ENCODE measurements at regions not wholly inside any gene's neighbourhood (a gene's known extent, or its start where the extent isn't known, plus 50 kb on each side); places are given as distances from the start of the nearest gene placed in this dataset.
A peak's percentile ranks its signal among the peaks of the same experiment; 100 is the strongest.

DNA sequence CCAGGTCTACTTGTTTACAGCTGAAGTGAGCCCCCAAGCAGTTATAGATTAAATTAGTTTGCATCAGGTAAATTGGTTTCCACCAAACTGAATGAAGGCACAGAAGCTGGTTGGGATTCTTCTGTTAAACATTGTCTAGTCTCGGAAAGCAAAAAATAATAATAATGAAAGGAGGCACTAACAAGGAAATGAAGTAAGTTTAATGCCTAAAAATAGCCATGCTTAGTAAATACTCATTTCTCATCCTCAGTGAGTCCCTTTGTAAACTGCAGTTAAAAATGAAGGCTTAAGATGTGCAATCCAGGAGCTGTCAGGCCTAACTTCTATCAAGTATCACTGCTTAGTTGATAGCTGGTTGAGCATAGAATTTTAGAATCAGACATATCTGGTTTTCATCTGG is 113.5 kb downstream of the BTG1 start:
- no peak overlapping the region for H3K27ac ChIP-seq
- ChIA-PET CTCF (no interaction called here), POLR2A (ENCODE audit: low non-redundant PET) (no interaction called here)
- DNase-seq (ENCODE audit: low spot score) = no peak
- TF ChIP-seq, protein P1, sequence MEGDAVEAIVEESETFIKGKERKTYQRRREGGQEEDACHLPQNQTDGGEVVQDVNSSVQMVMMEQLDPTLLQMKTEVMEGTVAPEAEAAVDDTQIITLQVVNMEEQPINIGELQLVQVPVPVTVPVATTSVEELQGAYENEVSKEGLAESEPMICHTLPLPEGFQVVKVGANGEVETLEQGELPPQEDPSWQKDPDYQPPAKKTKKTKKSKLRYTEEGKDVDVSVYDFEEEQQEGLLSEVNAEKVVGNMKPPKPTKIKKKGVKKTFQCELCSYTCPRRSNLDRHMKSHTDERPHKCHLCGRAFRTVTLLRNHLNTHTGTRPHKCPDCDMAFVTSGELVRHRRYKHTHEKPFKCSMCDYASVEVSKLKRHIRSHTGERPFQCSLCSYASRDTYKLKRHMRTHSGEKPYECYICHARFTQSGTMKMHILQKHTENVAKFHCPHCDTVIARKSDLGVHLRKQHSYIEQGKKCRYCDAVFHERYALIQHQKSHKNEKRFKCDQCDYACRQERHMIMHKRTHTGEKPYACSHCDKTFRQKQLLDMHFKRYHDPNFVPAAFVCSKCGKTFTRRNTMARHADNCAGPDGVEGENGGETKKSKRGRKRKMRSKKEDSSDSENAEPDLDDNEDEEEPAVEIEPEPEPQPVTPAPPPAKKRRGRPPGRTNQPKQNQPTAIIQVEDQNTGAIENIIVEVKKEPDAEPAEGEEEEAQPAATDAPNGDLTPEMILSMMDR (conservative IDR thresholded peaks at IDR 0.05; ENCODE audit: low read depth) = no peak

DNA sequence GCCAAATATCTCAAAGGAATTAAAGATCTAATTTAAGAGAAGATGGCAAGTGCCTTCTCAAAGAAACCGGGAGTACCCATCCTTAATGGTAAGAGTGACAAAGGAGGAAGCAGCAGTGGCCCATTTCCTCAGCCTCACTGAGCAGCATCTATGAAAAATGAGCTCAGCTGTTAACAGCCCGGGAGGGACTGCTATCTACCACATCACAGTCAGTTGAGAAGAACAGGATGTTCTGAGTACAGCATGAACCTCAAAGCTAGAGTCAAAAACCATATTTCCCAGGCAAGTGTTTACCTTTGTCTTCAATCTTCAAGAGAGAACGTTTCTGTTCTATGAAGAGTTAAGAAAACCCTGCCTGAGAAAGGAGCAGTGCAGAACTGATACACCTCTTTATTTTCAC is 115.0 kb downstream of the BTG1 start:
- no peak overlapping the region for H3K27ac ChIP-seq
- TF ChIP-seq, protein P1 (conservative IDR thresholded peaks at IDR 0.05; ENCODE audit: low read depth) = no peak
- CTCF ChIA-PET = no interaction called here
- POLR2A ChIA-PET (ENCODE audit: low non-redundant PET) = no interaction called here
- DNase-seq (ENCODE audit: low spot score) = no peak

DNA sequence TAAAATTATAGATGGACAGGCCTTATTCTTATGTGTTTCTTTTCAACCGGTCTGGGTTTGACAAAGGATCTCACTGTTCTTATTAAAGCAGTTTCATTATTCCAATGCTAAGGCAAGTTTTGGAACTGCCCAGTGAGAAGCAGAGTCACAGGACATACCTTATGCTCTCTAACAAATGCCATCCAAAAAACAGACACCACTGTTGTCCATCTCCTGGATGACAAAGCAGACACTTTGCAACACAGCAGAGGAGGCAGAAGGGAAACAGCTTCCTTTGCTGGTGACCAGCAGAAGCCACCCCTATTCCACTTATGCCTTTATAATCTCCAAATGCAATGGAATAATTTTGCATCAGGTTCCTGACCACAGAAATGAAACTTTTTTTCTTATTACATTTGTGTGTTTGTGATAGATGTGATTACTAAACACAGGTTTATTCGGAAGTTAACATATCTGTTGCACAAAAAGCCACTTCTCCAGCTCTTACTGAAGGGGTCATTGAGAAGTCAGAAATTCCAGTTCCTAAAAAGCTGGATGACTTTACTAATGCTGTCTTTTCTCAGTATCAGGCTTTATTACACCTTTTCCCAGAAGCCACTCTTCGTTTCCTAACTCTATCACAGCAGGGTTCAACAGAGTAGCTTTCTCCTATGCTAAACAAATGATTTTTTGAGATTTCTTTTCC is 115.6 kb downstream of the BTG1 start:
- CTCF ChIA-PET = no interaction called here

DNA sequence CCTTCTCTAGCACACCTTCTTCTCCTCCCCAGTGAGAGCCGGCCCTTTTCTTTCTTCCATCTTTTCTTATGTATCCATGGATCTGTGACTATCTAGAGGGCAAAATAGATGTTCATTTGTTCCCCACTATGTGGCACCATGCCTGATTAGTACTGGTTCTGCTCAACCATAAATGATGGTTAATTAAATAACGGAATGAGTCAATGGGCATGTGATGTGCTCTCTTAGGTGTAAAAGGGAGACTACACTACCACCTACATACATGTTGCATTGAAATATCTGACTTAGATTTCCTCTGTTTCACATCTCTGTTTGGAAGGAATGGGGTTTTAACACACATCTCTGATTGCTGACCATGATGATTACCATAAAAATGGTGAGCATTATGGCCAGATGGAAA is 116.5 kb downstream of the BTG1 start:
- DNase-seq (ENCODE audit: low spot score) = no peak
- TF ChIP-seq, protein P1 (conservative IDR thresholded peaks at IDR 0.05; ENCODE audit: low read depth) = no peak
- POLR2A ChIA-PET (ENCODE audit: low non-redundant PET) = no interaction called here
- CTCF ChIA-PET = no interaction called here
- no peak overlapping the region for H3K27ac ChIP-seq

More for the DNA sequence above, 115.6 kb downstream of the BTG1 start:
- POLR2A ChIA-PET (ENCODE audit: low non-redundant PET) = no interaction called here
- TF ChIP-seq, protein P1 (conservative IDR thresholded peaks at IDR 0.05; ENCODE audit: low read depth) = no peak
- H3K27ac ChIP-seq = no peak overlapping the region
- DNase-seq (ENCODE audit: low spot score) = no peak

DNA sequence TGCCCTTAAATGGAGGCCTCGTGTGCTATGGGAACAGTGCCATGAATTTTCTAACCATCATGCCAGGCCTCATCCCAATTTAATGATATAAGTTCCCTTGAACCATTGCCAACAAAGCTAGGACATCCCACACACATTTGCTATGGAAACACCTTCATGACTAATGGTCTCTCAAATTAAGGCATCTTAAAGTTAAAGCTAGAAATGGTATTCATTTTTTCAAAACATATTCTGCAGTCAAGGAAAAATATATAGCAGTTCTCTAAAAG is 117.3 kb downstream of the BTG1 start:
- no peak overlapping the region for H3K27ac ChIP-seq
- ChIA-PET POLR2A (ENCODE audit: low non-redundant PET) (no interaction called here), CTCF (no interaction called here)
- DNase-seq (ENCODE audit: low spot score) = peak; percentile 26
- TF ChIP-seq, protein P1 (conservative IDR thresholded peaks at IDR 0.05; ENCODE audit: low read depth) = no peak

DNA sequence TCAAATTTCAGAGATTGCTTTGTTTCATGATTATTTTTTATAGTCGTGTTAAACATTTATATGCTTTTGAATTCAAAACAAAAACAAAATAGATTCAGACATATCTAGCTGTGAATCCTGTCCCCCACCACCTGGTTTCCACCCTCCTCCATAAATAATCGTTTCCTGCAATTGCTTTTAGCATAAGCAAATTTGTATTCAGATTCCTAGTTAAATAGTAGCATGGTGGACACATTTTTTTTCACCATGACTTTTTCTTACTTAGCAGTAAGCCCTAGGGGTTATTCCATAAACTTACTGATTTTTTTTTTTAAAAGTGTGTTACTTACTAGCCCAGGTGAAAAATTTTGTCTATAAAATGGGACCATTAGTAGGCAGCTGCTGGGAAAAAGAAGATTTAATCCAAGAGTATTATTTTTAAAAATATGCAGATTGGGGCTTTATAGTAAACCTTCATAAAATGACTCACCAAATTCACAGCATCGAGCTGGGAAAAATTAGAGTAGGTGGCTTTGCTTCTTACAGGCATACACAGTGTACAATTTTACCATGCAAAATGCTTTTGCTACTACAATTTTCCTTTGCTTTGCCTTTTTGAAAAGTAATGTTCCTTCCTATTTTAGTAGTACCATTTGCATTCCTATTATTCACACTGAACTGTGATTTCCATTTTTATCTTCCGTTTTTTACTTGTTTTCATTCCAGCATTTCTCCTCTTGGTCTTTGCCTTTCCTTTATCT is 117.8 kb downstream of the BTG1 start:
- TF ChIP-seq, protein P1 (conservative IDR thresholded peaks at IDR 0.05; ENCODE audit: low read depth) = no peak
- POLR2A ChIA-PET (ENCODE audit: low non-redundant PET) = no interaction called here
- DNase-seq (ENCODE audit: low spot score) = no peak
- CTCF ChIA-PET = no interaction called here
- H3K27ac ChIP-seq = no peak overlapping the region

Measured in RWPE1 (cell line).